IMR-90 (cell line): ENCODE measurements at regions not wholly inside any gene's neighbourhood (a gene's known extent, or its start where the extent isn't known, plus 50 kb on each side); places are given as distances from the start of the nearest gene placed in this dataset.

ENCODE experiments used
- ATAC-seq: fragments of 200-7000 bp; cut with Tn5 transposase; 2 replicates; pipeline ENCODE4 v1.9.1; 2020; ENCODE audit warnings: low read depth, mild to moderate bottlenecking, moderate library complexity
- BruUV-seq: library from RNA; stranded (reverse); fragments of 400-500 nt; replicated peaks from 2 replicates; lab custom pipeline; 2021; lab: Mats Ljungman, UMichigan
- CTCF ChIA-PET: fragments of 300-600 bp; formaldehyde crosslinking; extraction: SDS; loops from one replicate; lab custom pipeline; 2021; ENCODE audit warnings: antibody characterized with exemption; lab: Yijun Ruan, JAX
- POLR2A ChIA-PET: fragments of 300-600 bp; sonication (Branson Sonifier 250); formaldehyde crosslinking; loops from one replicate; lab custom pipeline; 2022; ENCODE audit warnings: antibody characterized with exemption; ENCODE audit not compliant: unreplicated experiment; lab: Charles Lee
- DNase-seq: peaks from one replicate; pipeline ENCODE4 v3.0.0; 2013
- H2AFZ ChIP-seq: replicated peaks from 2 replicates; pipeline ENCODE3; 2013; ENCODE audit warnings: low read length, mild to moderate bottlenecking; ENCODE audit not compliant: poor library complexity
- H2AK5ac ChIP-seq: 2 replicates; pipeline ENCODE4 v1.6.1; 2013; ENCODE audit warnings: low read depth, low read length, inconsistent platforms
- H2AK9ac ChIP-seq: replicated peaks from 2 replicates; pipeline ENCODE3; 2013; ENCODE audit warnings: mild to moderate bottlenecking, low read depth, low read length, moderate library complexity; ENCODE audit not compliant: poor library complexity
- H2BK120ac ChIP-seq: 2 replicates; pipeline ENCODE4 v1.6.1; 2013; ENCODE audit warnings: low read depth, low read length, inconsistent platforms
- H2BK15ac ChIP-seq: 3 replicates; pipeline ENCODE4 v1.6.1; 2013; ENCODE audit warnings: low read depth, low read length, inconsistent platforms
- H2BK20ac ChIP-seq: 2 replicates; pipeline ENCODE4 v1.6.1; 2013; ENCODE audit warnings: low read depth, mild to moderate bottlenecking, inconsistent platforms, low read length, moderate library complexity
- H2BK5ac ChIP-seq: 2 replicates; pipeline ENCODE4 v1.6.1; 2013; ENCODE audit warnings: mild to moderate bottlenecking, low read depth, low read length, inconsistent platforms; ENCODE audit not compliant: poor library complexity, severe bottlenecking
- H3K14ac ChIP-seq: replicated peaks from 2 replicates; pipeline ENCODE4 v1.6.1; 2013; ENCODE audit warnings: low read depth, low read length, inconsistent platforms
- H3K18ac ChIP-seq: 2 replicates; pipeline ENCODE4 v1.6.1; 2013; ENCODE audit warnings: low read depth, low read length, control low read depth
- H3K23ac ChIP-seq: 2 replicates; pipeline ENCODE4 v1.6.1; 2013; ENCODE audit warnings: low read depth, low read length, inconsistent platforms
- H3K27ac ChIP-seq: 2 replicates; pipeline ENCODE4 v1.5.1; 2013; ENCODE audit warnings: mild to moderate bottlenecking, control low read depth, low read length; ENCODE audit not compliant: insufficient read depth
- H3K27me3 ChIP-seq: 2 replicates; pipeline ENCODE4 v1.6.1; 2013; ENCODE audit warnings: low read length; ENCODE audit not compliant: control insufficient read depth, insufficient read depth
- H3K36me3 ChIP-seq: 2 replicates; pipeline ENCODE4 v1.6.1; 2013; ENCODE audit warnings: low read length, mixed read lengths; ENCODE audit not compliant: control insufficient read depth, insufficient read depth
- H3K4ac ChIP-seq: 2 replicates; pipeline ENCODE4 v1.6.1; 2013; ENCODE audit warnings: low read depth, low read length, inconsistent platforms
- H3K4me1 ChIP-seq: 2 replicates; pipeline ENCODE4 v1.6.1; 2013; ENCODE audit warnings: low read length, mixed read lengths; ENCODE audit not compliant: control insufficient read depth, insufficient read depth
- H3K4me2 ChIP-seq: 2 replicates; pipeline ENCODE4 v1.6.1; 2013; ENCODE audit warnings: low read depth, mild to moderate bottlenecking, control low read depth, low read length, moderate library complexity
- H3K4me3 ChIP-seq: 2 replicates; pipeline ENCODE4 v1.5.1; 2013; ENCODE audit warnings: low read depth, mild to moderate bottlenecking, control low read depth, low read length, moderate library complexity; ENCODE audit not compliant: insufficient read depth
- H3K56ac ChIP-seq: 2 replicates; pipeline ENCODE4 v1.6.1; 2013; ENCODE audit warnings: low read length, inconsistent platforms; ENCODE audit not compliant: insufficient read depth; ENCODE audit errors: extremely low read depth
- H3K79me1 ChIP-seq, 2 experiments: 2 replicates each; pipeline ENCODE4 v1.6.1; 2013; ENCODE audit warnings: low read length in 2 of 2, inconsistent platforms in 1 of 2, low read depth in 1 of 2
- H3K9ac ChIP-seq: 2 replicates; pipeline ENCODE4 v1.6.1; 2013; ENCODE audit warnings: low read depth, low read length, control low read depth
- H3K9me1 ChIP-seq: 2 replicates; pipeline ENCODE4 v1.6.1; 2013; ENCODE audit warnings: low read length, inconsistent platforms; ENCODE audit not compliant: insufficient read depth
- H3K9me3 ChIP-seq: 2 replicates; pipeline ENCODE4 v1.6.1; 2013; ENCODE audit warnings: low read length; ENCODE audit not compliant: control insufficient read depth, insufficient read depth
- H4K20me1 ChIP-seq: 2 replicates; pipeline ENCODE4 v1.6.1; 2013; ENCODE audit warnings: low read length, inconsistent platforms; ENCODE audit not compliant: insufficient read depth
- H4K5ac ChIP-seq: 2 replicates; pipeline ENCODE4 v1.6.1; 2013; ENCODE audit warnings: mild to moderate bottlenecking, low read depth, low read length, control low read depth
- H4K8ac ChIP-seq, 2 experiments: 2 replicates each; pipeline ENCODE4 v1.6.1; 2013; ENCODE audit warnings: low read depth in 2 of 2, low read length in 2 of 2, control low read depth in 1 of 2, inconsistent platforms in 1 of 2
- H4K91ac ChIP-seq: 2 replicates; pipeline ENCODE4 v1.6.1; 2013; ENCODE audit warnings: low read depth, low read length, inconsistent platforms; ENCODE audit not compliant: insufficient read depth
- BHLHE40 ChIP-seq: fragments of 150-350 bp; IDR thresholded peaks from 2 replicates; pipeline ENCODE4 v1.6.1; 2016; ENCODE audit warnings: mild to moderate bottlenecking, low read depth, low read length
- CEBPB ChIP-seq: IDR thresholded peaks from 2 replicates; pipeline ENCODE4 v1.6.1; 2012; ENCODE audit warnings: low read depth, low read length, improper control_type of control experiment
- CHD1 ChIP-seq: IDR thresholded peaks from 2 replicates; pipeline ENCODE4 v1.6.1; 2012; ENCODE audit warnings: low read depth, low read length, improper control_type of control experiment
- CTCF ChIP-seq: conservative IDR thresholded peaks from 2 replicates; pipeline ENCODE4 v1.5.1; 2012; ENCODE audit warnings: mild to moderate bottlenecking, low read depth, low read length, improper control_type of control experiment
- FOS ChIP-seq: fragments of 150-350 bp; IDR thresholded peaks from 2 replicates; pipeline ENCODE4 v1.6.1; 2016; ENCODE audit warnings: low read depth, low read length
- MAZ ChIP-seq: IDR thresholded peaks from 2 replicates; pipeline ENCODE4 v1.6.1; 2012; ENCODE audit warnings: low read depth, mild to moderate bottlenecking, low read length, improper control_type of control experiment, moderate library complexity, borderline replicate concordance
- POLR2A ChIP-seq: IDR thresholded peaks from 2 replicates; pipeline ENCODE4 v1.6.1; 2012; ENCODE audit warnings: mild to moderate bottlenecking, low read depth, low read length
- RFX5 ChIP-seq: IDR thresholded peaks from 2 replicates; pipeline ENCODE4 v1.8.0; 2012; ENCODE audit warnings: low read depth, mild to moderate bottlenecking, low read length, moderate library complexity
- SMC3 ChIP-seq: fragments of 150-350 bp; IDR thresholded peaks from 2 replicates; pipeline ENCODE4 v1.6.1; 2016; ENCODE audit warnings: low read depth, mild to moderate bottlenecking, antibody characterized with exemption, low read length, moderate library complexity
- WGBS, 2 experiments: methylation state at CpG; one replicate each; pipeline versions ENCODE4 v1.1.5 to v1.1.7; 2013; ENCODE audit warnings: missing lambda C conversion rate in 2 of 2; ENCODE audit not compliant: insufficient read length in 1 of 2; ENCODE audit errors: extremely low coverage in 2 of 2; 5-methylcytosine and 5-hydroxymethylcytosine counted together
- dilution Hi-C: fragments of 300-500 bp; cut with HindIII; formaldehyde crosslinking; loops from one replicate; pipeline ENCODE4 v1.14.3; 2018; ENCODE audit warnings: low sequenced_read_pairs; ENCODE audit not compliant: unreplicated experiment
- in situ Hi-C: fragments of 300-500 bp; cut with MboI; formaldehyde crosslinking; loops from 3 replicates; pipeline ENCODE4 v1.14.3; 2019; ENCODE audit warnings: low sequenced_read_pairs, inconsistent platforms, mixed read lengths
- intact Hi-C: fragments of 100-400 bp; cut with micrococcal nuclease; formaldehyde crosslinking; loops from 2 replicates; pipeline ENCODE4 v1.10.0; 2022

- POLR2A ChIA-PET, result no interaction called here
- no CpG with 5 or more reads among the region's 4 CpGs for WGBS, 2 experiments
- DNase-seq, result no peak
- Histone ChIP-seq H2BK5ac (no peak overlapping the region), H3K9me1 (peaks cover 10% of the 10 kb centered on the region), H3K18ac (no peak overlapping the region; the same call in 1 of the 2 replicates), H3K4me2 (no peak overlapping the region), H4K20me1 (no peaks in the 10 kb centered on the region), H2BK120ac (no peak overlapping the region), H3K56ac (no peak overlapping the region), H3K4me1 (peaks cover 35% of the 10 kb centered on the region), H2BK20ac (no peak overlapping the region; the same call in 1 of the 2 replicates), H4K5ac (no peak overlapping the region), H2AK5ac (peak overlapping the region; percentile 46; the same call in 1 of the 2 replicates), H3K79me1 (no peaks in the 10 kb centered on the region), H2AK9ac (no peak overlapping the region), H3K27me3 (no peaks in the 10 kb centered on the region), H3K9me3 (no peaks in the 10 kb centered on the region), H2BK15ac (no peak overlapping the region; the same call in 2 of the 3 replicates), H3K23ac (no peak overlapping the region), H3K27ac (no peak overlapping the region), H3K36me3 (no peaks in the 10 kb centered on the region), H3K14ac (peak overlapping the region; percentile 32; the same call in 1 of the 2 replicates), H4K91ac (no peak overlapping the region; the same call in 1 of the 2 replicates), H3K4ac (no peak overlapping the region), H2AFZ (no peak overlapping the region), H4K8ac (no peak overlapping the region), H3K4me3 (no peak overlapping the region), H3K9ac (no peak overlapping the region)
- ATAC-seq, result no peak
- dilution Hi-C loops (no loop called here), in situ Hi-C loops (no loop called here), intact Hi-C loops (no loop called here)
- TF ChIP-seq MAZ (no peak), POLR2A (no peak), CEBPB (no peak), CTCF (no peak), BHLHE40 (no peak), FOS (no peak), CHD1 (no peak), RFX5 (no peak), SMC3 (no peak)
- no TSS peak for BruUV-seq
- CTCF ChIA-PET, result no interaction called here
These were observed 81.2 kb upstream of the THBS1 start for GRCh38 chr15:39499681-39500080.
